ENCODE measurements at regions not wholly inside any gene's neighbourhood (a gene's known extent, or its start where the extent isn't known, plus 50 kb on each side); places are given as distances from the start of the nearest gene placed in this dataset.
"Not testable (repeated sequence)": the region's sequence is repeated elsewhere in the genome, so short reads cannot be mapped to it uniquely, and the experiment has no call there.

- DNase-seq = no peak
Measured at GRCh38 chr13:104650431-104650830, 1584.2 kb upstream of the SLC10A2 start.

GRCh38 chr13:104648291-104648690, 1582.1 kb upstream of the SLC10A2 start:
- no peak for DNase-seq

GRCh38 chr13:104645786-104646185, 1579.6 kb upstream of the SLC10A2 start:
- DNase-seq = no peak

- no peak for DNase-seq
Measured at GRCh38 chr13:104641309-104641708, 1575.1 kb upstream of the SLC10A2 start.

GRCh38 chr13:104635879-104636278, 1569.7 kb upstream of the SLC10A2 start:
- DNase-seq = no peak

- DNase-seq = no peak
Measured at GRCh38 chr13:104634016-104634415, 1567.8 kb upstream of the SLC10A2 start.

- no peak for DNase-seq
Measured at GRCh38 chr13:104632736-104633135, 1566.5 kb upstream of the SLC10A2 start.

- no peak for DNase-seq
Measured at GRCh38 chr13:104625201-104625600, 1559.0 kb upstream of the SLC10A2 start.

- DNase-seq = no peak
Measured at GRCh38 chr13:104616990-104617389, 1550.8 kb upstream of the SLC10A2 start.

- DNase-seq = no peak
Measured at GRCh38 chr13:104614361-104615145, 1548.3 kb upstream of the SLC10A2 start.

- DNase-seq = no peak
Measured at GRCh38 chr13:104608331-104608730, 1542.1 kb upstream of the SLC10A2 start.

- not testable (repeated sequence) for DNase-seq
Measured at GRCh38 chr13:104605435-104605834, 1539.2 kb upstream of the SLC10A2 start.

- DNase-seq = no peak
Measured at GRCh38 chr13:104597546-104598180, 1531.4 kb upstream of the SLC10A2 start.

GRCh38 chr13:104595511-104595910, 1529.3 kb upstream of the SLC10A2 start:
- DNase-seq = no peak

GRCh38 chr13:104594806-104595205, 1528.6 kb upstream of the SLC10A2 start:
- no peak for DNase-seq

- no peak for DNase-seq
Measured at GRCh38 chr13:104593693-104594092, 1527.5 kb upstream of the SLC10A2 start.

GRCh38 chr13:104593251-104593576, 1527.0 kb upstream of the SLC10A2 start:
- no peak for DNase-seq

GRCh38 chr13:104592545-104593250, 1526.5 kb upstream of the SLC10A2 start:
- no peak for DNase-seq

GRCh38 chr13:104592127-104592526, 1525.9 kb upstream of the SLC10A2 start:
- no peak for DNase-seq

- DNase-seq = no peak
Measured at GRCh38 chr13:104586051-104586746, 1520.0 kb upstream of the SLC10A2 start.

GRCh38 chr13:104584481-104584880, 1518.3 kb upstream of the SLC10A2 start:
- no peak for DNase-seq

GRCh38 chr13:104580931-104581330, 1514.7 kb upstream of the SLC10A2 start:
- DNase-seq = no peak

GRCh38 chr13:104577071-104577815, 1511.0 kb upstream of the SLC10A2 start:
- DNase-seq = no peak

Measured in KG1 (cell line).